HG03039 (cell line): ENCODE measurements at regions not wholly inside any gene's neighbourhood (a gene's known extent, or its start where the extent isn't known, plus 50 kb on each side); places are given as distances from the start of the nearest gene placed in this dataset.

ENCODE experiments used
- ATAC-seq: cut with Tn5 transposase; IDR thresholded peaks from one replicate; pipeline ENCODE4 v1.9.1; 2021; ENCODE audit warnings: mild to moderate bottlenecking, moderate library complexity; ENCODE audit not compliant: unreplicated experiment

DNA sequence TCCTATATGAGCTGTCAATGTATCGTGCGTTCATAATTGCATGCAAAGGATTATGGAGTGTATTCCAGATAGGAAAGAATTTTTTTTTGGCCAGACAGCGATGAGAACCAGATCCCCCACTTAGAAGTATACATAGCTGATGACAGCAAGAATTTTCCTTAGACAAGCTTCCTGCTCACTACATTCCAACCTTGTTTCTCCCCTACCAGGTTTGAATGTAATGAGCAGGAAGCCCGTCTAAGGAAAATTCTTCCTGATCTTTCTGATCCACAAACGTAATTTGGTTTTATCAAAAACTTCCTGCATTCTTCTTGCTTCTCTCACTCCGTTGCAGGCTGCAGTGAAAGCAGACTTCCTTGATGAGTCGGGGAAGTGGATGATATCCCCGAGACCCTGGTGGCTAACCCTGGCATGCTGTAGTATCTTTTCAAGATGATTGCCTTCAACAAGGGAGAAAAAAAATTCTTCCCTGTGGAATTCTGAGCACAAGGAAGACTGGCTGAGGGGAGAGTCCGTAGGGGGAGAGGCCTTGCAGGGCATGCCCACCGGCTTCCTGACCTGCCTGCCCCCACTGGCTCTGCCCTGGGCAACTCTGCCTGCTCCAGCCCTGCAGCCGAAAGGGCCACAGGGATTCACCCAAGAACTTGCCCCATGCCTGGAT lies 243.1 kb downstream of the TLE3 start:
- no peak for ATAC-seq

DNA sequence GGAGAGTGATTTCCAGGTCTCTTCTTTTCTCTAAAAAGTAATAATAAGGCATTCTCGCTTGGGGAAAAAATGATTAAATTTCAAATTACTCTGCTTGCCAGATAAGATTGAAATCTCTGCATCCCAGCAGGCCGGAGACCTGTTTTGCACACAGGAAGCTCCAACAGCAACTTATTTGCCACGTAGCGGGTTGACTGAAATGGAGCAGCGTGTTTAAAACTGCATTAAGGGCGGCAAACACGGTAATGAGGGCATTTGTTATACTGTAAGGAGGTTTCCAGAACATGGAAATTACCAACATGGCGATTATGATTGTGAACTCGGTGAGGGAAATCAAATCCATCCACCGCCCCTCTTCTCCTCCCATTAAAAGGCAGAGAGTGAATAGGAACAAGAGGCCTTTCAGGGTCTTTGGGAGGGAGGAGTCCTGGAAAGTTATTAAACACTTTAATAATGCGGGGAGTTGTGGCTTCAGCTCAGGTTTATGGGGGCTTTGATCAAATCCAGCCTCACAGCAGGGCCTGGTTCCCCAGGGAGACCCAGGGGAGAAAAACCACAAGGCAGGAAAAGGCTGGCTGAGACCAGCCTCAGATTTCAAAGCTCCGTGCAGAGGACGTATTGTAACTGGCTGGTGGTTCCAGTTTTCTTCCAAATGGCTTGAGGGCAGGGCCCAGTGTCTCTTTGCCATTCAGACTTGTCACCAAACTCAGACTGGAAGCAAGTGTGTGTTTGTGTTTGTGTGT lies 242.3 kb downstream of the TLE3 start:
- no peak for ATAC-seq

DNA sequence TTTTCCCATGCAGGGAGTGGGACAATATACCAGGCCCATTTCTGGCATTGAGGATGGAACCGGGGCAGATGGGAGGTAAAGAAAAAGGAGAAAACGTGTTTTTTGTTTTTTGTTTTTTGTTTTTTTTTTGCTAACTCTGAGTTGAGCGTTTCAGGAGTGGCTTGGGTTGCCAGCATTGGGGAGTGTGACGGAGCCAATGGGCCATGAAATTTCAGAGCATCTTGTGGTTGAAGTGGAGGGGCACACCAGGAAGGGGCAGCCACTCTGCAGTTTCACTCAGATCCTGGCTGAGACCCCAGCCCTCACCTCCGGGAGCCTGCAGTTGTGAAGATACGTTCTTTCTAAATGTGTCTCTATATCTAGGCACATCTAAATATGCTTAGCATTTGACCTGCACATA lies 240.5 kb downstream of the TLE3 start:
- ATAC-seq: no peak

DNA sequence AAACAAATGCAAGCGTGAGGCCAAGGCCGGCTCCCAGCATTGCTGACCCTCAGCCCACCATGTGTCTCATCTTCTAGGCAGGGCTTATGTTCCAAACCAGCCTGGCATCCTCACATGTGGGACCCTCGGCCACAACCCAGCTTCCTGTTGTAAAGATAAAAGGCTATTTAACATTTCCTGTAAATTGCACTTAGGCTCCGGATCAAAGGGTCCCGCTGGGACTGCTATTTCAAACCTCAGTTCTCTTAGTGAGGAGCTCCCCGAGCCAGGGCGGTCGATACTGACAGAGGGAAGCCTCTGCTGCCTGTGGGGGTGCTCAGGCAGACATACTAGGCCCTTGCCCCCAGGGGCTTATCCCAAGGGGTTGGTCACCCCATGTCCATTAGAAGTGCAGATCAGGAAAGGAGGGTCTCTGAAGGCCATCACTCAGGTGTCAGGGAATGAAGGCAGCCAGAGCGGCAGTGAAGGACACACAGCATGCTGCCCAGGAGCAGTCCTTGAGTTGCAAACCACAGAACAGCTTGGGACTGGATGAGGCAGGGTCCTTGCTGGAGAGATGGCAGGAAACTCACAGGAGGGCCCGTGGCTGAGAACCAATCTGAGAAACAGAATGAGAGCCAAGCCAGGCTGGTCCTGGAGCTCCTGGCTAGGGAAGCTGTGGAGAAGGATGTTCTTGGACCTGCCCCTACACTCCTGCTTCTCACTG lies 239.9 kb downstream of the TLE3 start:
- no peak for ATAC-seq

DNA sequence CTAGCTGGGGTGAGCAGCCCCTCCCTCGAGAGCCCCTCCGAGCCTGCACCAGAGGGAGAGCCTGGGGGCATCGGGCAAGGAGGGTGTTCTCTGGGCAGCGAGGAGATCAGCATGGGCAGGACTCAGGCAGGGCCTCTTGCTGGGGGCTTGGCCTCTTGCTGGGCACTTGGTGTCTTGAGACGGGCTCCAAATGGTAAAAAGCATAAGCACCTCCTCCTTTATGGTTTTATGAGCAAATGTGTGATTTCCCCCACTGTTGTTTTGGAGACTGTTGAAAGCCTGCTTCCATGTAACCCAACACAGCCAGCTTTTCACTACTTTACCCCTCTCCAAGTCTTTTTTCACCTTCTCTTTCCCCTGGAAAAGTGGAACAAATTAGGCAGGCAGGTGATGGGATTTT lies 239.3 kb downstream of the TLE3 start:
- ATAC-seq: no peak

DNA sequence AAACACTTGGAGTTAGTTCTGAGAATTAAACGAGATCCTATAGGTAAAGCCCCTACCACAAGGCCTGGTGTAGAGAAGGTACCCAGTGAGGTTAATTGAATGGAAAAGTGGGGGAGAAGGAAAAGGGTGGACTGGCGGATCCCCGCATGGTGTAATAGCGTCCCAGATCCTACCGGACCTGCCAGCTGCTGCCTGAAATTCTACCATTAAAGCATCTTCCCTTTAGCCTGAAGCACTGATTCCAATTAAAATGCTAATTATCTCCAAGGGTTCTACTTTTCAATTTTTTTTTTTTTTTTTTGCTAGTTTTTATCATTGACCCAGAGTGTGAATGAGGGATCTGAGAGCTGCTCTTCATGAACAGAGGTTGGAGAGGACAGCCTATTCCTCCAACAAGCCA lies 237.9 kb downstream of the TLE3 start:
- ATAC-seq: no peak

DNA sequence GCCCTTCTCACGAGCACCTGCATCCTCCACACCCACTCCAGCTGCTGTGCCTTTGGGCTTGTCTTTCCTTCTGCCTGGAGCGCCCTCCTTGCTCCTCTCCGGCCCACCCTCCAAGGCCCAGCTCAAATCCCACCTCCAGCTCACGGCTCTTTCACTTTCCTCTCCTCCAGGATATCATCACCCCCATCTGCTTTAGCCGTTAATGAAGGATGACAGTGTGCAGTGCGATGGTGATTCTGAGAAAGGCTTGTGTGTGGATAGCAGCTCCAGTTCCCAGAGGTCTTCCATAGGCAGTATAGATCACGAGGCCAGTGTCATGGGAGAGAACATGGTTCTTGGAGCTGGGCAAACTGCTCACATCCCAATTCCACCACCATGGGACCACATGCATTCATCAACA lies 237.4 kb downstream of the TLE3 start:
- ATAC-seq: no peak

DNA sequence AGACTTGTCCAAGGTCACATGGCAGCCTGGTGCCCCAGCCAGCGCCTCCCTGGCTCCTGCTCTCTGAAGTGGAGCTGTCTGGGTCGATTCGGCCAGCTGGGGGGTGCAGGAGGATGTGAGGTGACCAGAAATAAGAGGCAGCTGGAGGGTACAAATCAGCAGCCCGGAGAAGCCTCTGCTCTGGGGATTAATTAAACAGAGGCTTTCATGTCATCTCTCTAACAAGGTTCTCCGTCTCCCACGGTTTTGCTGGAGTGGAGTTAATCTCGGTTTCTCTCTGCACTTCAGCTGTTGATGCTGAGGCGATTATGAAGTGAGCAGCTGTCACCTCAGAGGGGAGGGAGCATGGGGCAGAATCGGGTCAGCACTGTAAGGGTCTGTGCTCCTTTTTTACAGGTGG lies 236.8 kb downstream of the TLE3 start:
- no peak for ATAC-seq

DNA sequence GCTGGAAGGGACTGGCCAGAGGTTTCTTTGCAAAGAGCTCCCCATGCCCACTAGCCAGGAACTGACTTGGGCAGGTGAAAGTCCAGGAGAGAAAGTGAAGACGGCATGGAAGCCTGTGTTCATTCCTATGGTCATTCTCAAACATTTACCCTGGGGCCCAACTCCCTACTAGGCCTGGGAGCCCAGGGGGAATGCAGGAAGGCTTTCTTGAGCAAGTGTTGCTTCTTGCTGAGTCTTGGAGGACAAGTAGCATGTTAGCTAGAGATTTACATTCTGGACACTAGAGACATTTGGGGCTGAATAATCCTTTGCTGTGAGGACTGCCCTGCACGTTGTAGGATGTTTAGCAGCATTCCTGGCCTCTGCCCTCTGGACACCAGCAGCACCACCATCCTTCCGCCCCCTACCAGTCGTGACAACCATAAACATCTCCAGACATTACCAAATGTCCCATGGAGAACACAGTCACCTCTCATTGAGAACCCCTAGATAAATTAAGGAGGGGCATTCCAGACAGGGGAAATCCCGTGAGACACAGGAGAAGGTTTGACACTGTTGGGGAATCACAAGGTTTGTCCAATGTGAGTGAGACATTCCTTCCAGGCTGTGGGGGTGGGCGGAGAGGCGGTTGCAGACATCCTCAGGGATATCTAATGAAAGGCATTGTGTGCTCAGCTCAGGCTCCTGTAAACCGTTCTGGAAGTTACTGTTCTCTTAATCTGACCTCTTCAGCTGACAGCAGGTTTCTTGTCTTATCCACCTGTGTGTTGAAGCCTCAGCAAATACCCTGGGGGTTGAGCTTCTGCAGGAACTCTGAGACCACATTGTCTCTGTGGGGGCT lies 236.2 kb downstream of the TLE3 start:
- ATAC-seq: no peak

DNA sequence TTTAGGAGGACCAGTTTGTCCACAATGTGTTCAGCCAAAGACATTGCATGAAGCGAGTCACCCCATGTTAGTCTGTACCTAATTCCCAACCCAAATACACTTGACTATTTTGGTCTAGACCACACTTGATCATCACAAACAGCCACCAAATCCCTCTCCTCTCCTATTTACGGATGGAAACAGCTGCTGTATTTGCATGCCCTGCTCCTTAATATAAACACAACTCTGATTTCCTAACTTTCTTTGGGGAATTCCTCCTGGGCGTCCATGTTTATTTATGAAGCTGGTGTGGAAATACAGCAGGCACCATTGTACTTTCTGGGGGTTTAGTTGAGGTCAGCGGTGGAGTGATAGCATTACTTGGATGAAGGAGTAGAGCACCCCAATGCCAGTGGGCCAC lies 235.2 kb downstream of the TLE3 start:
- no peak for ATAC-seq

DNA sequence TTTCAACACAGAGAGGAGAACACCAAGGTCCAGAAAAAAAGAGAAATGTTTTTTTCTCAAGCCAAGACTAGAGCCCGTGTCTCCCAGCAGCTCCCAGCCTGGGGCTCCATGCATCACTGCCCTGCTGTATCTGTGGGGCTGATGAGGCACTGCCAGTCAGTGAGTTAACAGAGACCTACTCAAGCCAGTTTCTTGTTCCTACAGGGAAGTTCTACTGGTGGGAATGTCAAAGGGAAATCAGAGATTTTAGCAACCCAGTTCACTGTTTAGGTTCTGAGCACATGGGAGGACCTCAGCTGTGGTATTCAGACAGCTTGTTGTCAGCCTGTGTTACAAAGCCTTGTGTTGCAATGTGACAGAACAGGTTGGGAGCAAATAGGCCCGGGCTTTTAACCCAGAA lies 234.3 kb downstream of the TLE3 start:
- no peak for ATAC-seq

DNA sequence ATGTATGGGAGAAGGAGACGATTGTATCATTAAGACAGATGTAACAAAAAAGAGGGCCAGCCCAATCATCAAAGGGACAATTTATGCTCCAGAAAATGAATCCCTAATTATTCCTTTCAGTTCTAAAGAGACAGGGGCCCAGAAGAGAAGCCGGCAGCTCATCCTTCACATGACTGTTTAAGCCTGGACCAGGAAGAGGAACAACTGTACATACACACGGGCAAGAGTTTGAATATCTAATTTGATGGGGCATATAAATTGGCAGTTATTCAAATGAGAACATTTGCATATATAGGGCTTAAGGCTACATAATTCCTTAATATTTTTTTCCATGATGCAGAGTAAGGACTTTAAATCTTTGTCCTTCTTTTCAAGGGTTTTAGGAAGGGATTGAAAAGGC lies 232.3 kb downstream of the TLE3 start:
- no peak for ATAC-seq

DNA sequence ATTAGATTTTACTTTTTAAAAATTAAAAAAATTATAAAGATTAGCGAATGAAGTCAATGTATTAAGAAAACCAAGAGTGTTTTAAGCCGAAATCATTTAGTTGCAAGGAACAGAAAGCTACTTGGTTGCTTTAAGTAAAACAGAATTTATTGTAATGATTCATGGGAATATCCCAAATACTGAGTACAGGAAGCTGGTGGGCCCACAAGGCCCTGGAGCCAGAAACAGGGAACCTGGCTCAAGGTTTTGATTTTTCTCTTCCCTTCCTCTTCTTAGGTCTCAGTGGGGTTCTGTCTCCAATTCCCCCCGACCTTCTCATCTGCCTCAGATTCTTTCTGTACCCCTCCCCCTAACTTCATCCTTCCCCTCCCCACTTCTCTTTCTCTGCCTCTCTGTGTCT lies 229.0 kb downstream of the TLE3 start:
- no peak for ATAC-seq

DNA sequence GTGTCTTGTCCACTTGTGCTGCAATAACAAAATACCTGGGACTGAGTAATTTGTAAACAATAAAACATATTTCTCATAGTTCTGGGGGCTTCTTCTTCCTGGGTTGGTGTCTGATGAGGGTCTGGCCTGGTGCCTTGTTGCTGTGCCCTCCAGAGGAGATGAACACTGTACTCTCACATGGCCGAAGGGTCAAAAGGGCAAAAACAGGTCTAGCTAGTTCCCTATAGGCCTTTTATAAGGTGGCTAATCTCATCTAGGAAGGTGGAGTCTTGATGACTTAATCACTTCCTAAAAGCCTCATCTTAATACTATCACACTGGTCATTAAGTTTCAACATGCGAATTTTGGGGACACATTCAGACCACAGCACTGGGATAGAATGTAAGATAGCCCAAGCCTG lies 228.4 kb downstream of the TLE3 start:
- no peak for ATAC-seq

DNA sequence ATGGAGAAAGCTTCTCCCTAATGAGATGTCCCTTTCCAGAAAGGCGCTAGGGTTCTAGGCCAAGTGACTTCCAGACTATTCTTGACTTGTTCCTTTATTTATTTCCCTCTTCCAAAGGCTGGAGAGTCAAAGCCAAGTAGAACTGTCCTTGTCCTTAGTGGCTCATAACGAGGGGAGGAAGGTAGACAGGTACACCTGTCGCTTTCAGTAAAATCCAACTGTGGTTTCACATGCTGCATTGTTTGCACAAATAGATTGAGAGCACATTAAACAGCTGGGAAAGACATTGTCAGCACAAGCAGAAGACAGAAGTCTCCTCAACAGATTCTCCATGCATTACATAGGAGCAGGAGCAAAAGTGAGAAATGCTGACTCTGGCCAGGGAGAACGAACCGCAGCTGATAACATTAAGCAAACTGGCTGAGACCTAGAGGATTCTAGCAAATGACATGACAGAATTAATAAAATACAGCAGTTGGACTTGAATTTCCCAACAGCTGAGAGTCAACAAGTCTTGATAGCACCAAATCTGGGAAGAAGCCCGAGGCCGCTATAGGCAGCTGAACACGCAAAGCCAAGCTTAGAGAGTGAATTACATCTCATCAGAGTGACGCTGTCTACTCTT lies 227.7 kb downstream of the TLE3 start:
- no peak for ATAC-seq

DNA sequence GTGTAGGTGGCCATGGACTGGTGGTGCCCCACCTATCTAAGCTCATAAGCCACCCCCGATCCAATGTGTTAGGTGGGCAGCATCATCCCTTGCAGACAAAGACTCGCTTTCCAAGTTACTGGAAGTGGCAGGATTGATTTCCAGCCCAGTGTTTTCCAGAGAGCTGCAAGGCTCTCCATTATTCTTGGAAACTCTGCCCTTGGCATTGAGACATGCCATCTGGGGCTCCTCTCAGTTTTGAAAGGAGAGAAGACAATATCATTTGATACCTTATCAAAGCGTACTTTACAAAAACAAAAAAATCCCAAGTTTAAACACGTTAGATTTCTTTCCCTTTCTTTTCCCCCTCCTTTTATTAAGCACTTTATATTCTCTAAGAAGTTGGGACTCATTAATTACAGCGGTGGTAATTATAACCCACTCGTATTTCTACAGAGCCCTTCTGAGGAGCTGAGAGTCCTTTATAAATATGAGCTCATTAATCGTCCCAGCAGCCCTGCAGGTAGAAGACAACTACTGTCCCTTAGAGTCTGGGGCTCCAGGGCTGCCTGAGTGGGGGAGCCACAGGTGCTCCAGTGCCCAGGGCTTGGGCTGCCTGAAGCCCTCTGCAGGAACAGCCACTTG lies 226.1 kb downstream of the TLE3 start:
- ATAC-seq: no peak

DNA sequence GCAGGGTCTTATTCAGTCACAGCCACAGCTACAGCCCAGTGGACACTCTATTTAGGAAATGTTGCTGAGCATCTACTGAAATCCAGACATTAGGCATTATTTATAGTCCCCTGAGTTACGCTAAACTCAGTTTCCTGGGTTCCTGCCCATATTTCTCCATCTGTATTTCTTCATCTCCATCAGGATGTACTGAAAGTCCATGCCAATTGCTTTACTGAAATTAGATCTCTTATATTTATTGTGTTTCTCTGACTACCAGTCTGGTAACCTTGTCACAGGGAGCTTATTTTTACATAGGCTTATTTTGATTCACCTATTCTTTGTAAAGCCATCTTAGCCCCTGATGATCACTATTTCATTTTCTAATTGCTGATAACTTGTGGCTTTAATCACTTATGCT lies 223.9 kb downstream of the TLE3 start:
- ATAC-seq: no peak

DNA sequence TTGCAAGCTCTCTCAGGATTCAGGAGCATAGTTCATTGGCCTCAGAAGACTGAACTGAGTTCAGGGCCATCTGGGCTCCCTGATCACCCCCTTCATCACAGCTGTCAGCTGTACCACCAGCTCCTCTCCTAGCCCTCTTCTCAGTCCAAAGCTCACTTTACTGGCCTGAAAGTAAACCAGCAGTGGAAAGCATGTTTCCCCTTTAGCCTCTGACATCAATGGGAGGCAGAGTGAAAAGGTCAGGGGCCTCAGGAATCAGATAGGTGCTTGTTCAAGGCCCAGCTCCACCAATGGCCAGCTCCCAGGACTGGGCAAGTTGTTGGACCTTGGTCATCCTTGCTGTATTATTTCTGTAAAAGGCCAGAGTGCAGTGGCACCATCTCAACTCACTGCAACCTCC lies 223.4 kb downstream of the TLE3 start:
- ATAC-seq: no peak

DNA sequence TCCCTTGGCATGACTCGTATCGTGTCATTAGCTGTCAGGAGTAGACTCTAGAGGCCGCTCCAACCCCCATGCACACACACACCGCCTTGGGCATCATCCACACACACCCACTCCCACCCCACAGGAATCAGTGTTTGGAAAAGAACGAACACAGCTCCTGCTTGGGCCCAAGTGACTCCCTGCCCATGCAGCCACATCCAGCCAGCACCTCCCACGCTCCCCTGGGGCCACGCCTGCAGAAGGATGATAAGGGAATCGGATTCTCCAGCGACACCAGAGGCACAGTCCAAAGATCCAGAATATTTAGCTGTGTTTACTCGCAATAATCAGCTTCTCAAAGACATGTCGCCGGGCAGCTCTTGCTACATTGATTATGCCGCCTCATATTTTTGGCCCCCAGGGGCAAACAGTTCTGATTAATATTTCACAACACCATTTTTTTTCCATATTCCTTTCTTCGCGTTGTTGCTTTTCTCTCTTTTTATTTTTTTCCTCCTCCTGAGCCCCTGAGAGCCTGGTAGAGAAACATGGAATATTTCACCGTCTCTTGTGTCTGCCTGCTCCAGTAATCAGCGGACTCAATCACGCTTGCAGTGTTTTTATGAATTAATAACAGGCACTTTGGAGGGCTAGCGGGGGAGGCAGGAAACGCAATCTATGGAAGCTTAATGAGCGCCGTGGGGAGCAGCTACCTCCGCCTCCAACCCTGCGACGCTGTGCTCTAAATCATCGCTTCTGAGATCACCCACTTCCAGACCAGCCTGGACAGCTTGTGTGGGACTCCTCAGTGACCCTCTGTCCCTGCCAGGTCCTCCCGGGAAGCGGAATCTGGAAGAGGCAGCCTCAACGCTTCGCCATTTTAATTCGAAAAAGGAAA lies 221.4 kb downstream of the TLE3 start:
- ATAC-seq: no peak
